GM12878 (cell line): ENCODE measurements at regions not wholly inside any gene's neighbourhood (a gene's known extent, or its start where the extent isn't known, plus 50 kb on each side); places are given as distances from the start of the nearest gene placed in this dataset.

ENCODE experiments used
- ATAC-seq: fragments of 200-7000 bp; cut with Tn5 transposase; 3 replicates; pipeline ENCODE4 v1.9.1; 2020; ENCODE audit warnings: mild to moderate bottlenecking, moderate library complexity
- BruUV-seq: library from RNA; stranded (reverse); fragments of 400-500 nt; replicated peaks from 2 replicates; lab custom pipeline; 2021; lab: Mats Ljungman, UMichigan
- CTCF ChIA-PET: fragments of 300-600 bp; sonication (Branson Sonifier 250); formaldehyde crosslinking; extraction: SDS; loops from one replicate; lab custom pipeline; 2021; ENCODE audit warnings: inconsistent platforms; lab: Yijun Ruan, JAX
- POLR2A ChIA-PET: fragments of 350-600 bp; formaldehyde crosslinking; extraction: SDS; loops from one replicate; lab custom pipeline; 2021; ENCODE audit warnings: inconsistent platforms; lab: Charles Lee
- RAD21 ChIA-PET: fragments of 300-600 bp; sonication (Branson Sonifier 250); formaldehyde crosslinking; loops from one replicate; lab custom pipeline; 2023; ENCODE audit warnings: antibody characterized with exemption; ENCODE audit not compliant: unreplicated experiment; lab: Charles Lee
- SMC1A ChIA-PET: fragments of 300-600 bp; sonication (Branson Sonifier 250); formaldehyde crosslinking; loops from one replicate; lab custom pipeline; 2023; ENCODE audit not compliant: unreplicated experiment, uncharacterized antibody; lab: Charles Lee
- DNase-seq: peaks from one replicate; pipeline ENCODE4 v3.0.0-alpha.2; 2011; ENCODE audit warnings: low read depth, low spot score
- FAIRE-seq: peaks from 3 replicates; lab custom pipeline; 2011; peaks lifted over from hg19 to GRCh38; lab: Jason Lieb, UNC
- H2AFZ ChIP-seq: 2 replicates; pipeline ENCODE4 v1.6.0; 2011; ENCODE audit warnings: low read depth, low read length, control low read depth; ENCODE audit not compliant: control insufficient read depth
- H3K27ac ChIP-seq: 2 replicates; pipeline ENCODE4 v1.5.1; 2011; ENCODE audit warnings: control low read depth; ENCODE audit not compliant: control insufficient read depth, insufficient read depth
- H3K27me3 ChIP-seq, 2 experiments: replicated peaks in 1 of 2; 2 replicates each; pipeline versions ENCODE4 v1.6.0 to v1.6.1; 2011; ENCODE audit warnings: low read length in 1 of 2; ENCODE audit not compliant: control insufficient read depth in 2 of 2, insufficient read depth in 2 of 2
- H3K36me3 ChIP-seq, 2 experiments: 2 replicates each; pipeline ENCODE4 v1.5.1; 2011; ENCODE audit warnings: low read length in 1 of 2; ENCODE audit not compliant: control insufficient read depth in 2 of 2, insufficient read depth in 2 of 2
- H3K4me1 ChIP-seq: 2 replicates; pipeline ENCODE4 v1.6.1; 2011; ENCODE audit warnings: mild to moderate bottlenecking, low read length, moderate library complexity, mixed read lengths; ENCODE audit not compliant: control insufficient read depth, insufficient read depth
- H3K4me2 ChIP-seq: 2 replicates; pipeline ENCODE4 v1.6.0; 2011; ENCODE audit warnings: control low read depth; ENCODE audit not compliant: control insufficient read depth, insufficient read depth
- H3K4me3 ChIP-seq: fragments of 200-600 bp; sonication (generic); 2 replicates; pipeline ENCODE4 v1.5.1; 2016
- H3K79me2 ChIP-seq: 2 replicates; pipeline ENCODE4 v1.6.0; 2011; ENCODE audit warnings: low read length; ENCODE audit not compliant: control insufficient read depth, insufficient read depth
- H3K9ac ChIP-seq: 2 replicates; pipeline ENCODE4 v1.8.0; 2011; ENCODE audit warnings: low read length, control low read depth, mixed read lengths; ENCODE audit not compliant: control insufficient read depth, insufficient read depth
- H3K9me3 ChIP-seq: replicated peaks from 3 replicates; pipeline ENCODE4 v1.5.1; 2011; ENCODE audit warnings: mild to moderate bottlenecking, low read length; ENCODE audit not compliant: control insufficient read depth, insufficient read depth
- H4K20me1 ChIP-seq: 2 replicates; pipeline ENCODE4 v1.6.0; 2011; ENCODE audit not compliant: control insufficient read depth, insufficient read depth
- HDAC2 ChIP-seq: fragments of 200-600 bp; sonication (generic); IDR thresholded peaks from 2 replicates; pipeline ENCODE4 v1.6.1; 2017
- KDM1A ChIP-seq: fragments of 200-600 bp; sonication (generic); IDR thresholded peaks from 2 replicates; pipeline ENCODE4 v1.6.1; 2016; ENCODE audit warnings: borderline replicate concordance
- KLF5 ChIP-seq: fragments of 450-650 bp; IDR thresholded peaks from 2 replicates; pipeline ENCODE4 v1.6.1; 2014; ENCODE audit warnings: mild to moderate bottlenecking; ENCODE audit not compliant: partially characterized antibody
- NFYB ChIP-seq: IDR thresholded peaks from 2 replicates; pipeline ENCODE4 v1.6.1; 2011; ENCODE audit warnings: low read depth, mild to moderate bottlenecking, low read length, improper control_type of control experiment, moderate library complexity; ENCODE audit not compliant: insufficient read depth
- NR2C2 ChIP-seq: IDR thresholded peaks from 2 replicates; pipeline ENCODE4 v1.6.1; 2011; ENCODE audit warnings: borderline replicate concordance, low read depth; ENCODE audit not compliant: control insufficient read depth, insufficient read length
- POU2F2 ChIP-seq: IDR thresholded peaks from 3 replicates; pipeline ENCODE4 v1.6.1; 2011; ENCODE audit warnings: low read depth, mild to moderate bottlenecking, low read length, borderline replicate concordance
- RAD21 ChIP-seq: IDR thresholded peaks from 2 replicates; pipeline ENCODE4 v1.6.1; 2011; ENCODE audit warnings: mild to moderate bottlenecking, low read depth, low read length, moderate library complexity; ENCODE audit not compliant: insufficient read depth
- RFX5 ChIP-seq: IDR thresholded peaks from 2 replicates; pipeline ENCODE4 v1.6.1; 2011; ENCODE audit warnings: low read depth, low read length, improper control_type of control experiment
- SMAD1 ChIP-seq: fragments of 450-650 bp; IDR thresholded peaks from 2 replicates; pipeline ENCODE4 v1.6.1; 2018; ENCODE audit warnings: mild to moderate bottlenecking, low read depth; ENCODE audit not compliant: partially characterized antibody
- SRF ChIP-seq, 2 experiments: IDR thresholded peaks; 2 replicates each; pipeline ENCODE4 v1.6.1; 2011; ENCODE audit warnings: low read depth in 2 of 2, low read length in 2 of 2, mild to moderate bottlenecking in 1 of 2, moderate library complexity in 1 of 2
- STAT3 ChIP-seq: IDR thresholded peaks from 2 replicates; pipeline ENCODE4 v1.6.1; 2011; ENCODE audit warnings: low read depth, low read length, improper control_type of control experiment
- TARDBP ChIP-seq: IDR thresholded peaks from 2 replicates; pipeline ENCODE4 v1.6.1; 2016; ENCODE audit warnings: borderline replicate concordance
- WGBS: methylation state at CpG from one replicate; pipeline ENCODE4 v1.1.6; 2016; ENCODE audit warnings: low lambda C conversion rate; ENCODE audit not compliant: insufficient replicate concordance, insufficient coverage; ENCODE audit errors: missing lambda C conversion rate; 5-methylcytosine and 5-hydroxymethylcytosine counted together
- in situ Hi-C: fragments of 300-500 bp; cut with MboI; formaldehyde crosslinking; loops from 9 replicates; pipeline ENCODE4 v1.14.3; 2018; ENCODE audit warnings: mixed read lengths
- intact Hi-C: fragments of 100-400 bp; cut with micrococcal nuclease; formaldehyde crosslinking; loops from one replicate; pipeline ENCODE4 v1.14.2; 2022; ENCODE audit not compliant: unreplicated experiment
- TF ChIP-seq, protein P1 (sequence below): fragments of 150-350 bp; IDR thresholded peaks from 2 replicates; pipeline ENCODE4 v1.6.1; 2014; ENCODE audit warnings: mild to moderate bottlenecking, low read depth, low read length
- TF ChIP-seq, protein P2 (sequence below): IDR thresholded peaks from 2 replicates; pipeline ENCODE4 v1.6.1; 2012; ENCODE audit warnings: low read depth, low read length, improper control_type of control experiment

DNA sequence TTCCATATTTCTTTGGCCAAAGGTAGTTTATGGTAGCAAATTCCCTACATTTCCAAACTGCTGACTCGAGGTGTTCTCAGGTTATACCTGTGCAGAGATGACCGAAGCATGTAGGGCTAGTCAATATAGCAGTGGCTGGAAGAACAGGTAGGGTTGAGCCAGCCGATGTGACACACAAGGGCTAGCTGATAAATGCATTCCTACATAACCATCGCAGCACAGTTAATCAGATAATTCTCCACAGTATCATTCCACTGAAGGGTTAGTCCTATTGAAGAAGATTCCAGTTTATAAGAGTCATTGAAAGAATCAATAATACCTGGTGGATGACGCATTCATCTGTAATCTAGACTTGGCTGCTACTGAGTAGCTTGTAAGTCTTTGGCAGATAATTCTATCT, 220.0 kb downstream of the KIF20B start (continued):
- no peak for TF ChIP-seq TARDBP
- TF ChIP-seq, protein P1, sequence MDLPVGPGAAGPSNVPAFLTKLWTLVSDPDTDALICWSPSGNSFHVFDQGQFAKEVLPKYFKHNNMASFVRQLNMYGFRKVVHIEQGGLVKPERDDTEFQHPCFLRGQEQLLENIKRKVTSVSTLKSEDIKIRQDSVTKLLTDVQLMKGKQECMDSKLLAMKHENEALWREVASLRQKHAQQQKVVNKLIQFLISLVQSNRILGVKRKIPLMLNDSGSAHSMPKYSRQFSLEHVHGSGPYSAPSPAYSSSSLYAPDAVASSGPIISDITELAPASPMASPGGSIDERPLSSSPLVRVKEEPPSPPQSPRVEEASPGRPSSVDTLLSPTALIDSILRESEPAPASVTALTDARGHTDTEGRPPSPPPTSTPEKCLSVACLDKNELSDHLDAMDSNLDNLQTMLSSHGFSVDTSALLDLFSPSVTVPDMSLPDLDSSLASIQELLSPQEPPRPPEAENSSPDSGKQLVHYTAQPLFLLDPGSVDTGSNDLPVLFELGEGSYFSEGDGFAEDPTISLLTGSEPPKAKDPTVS: no peak
- TF ChIP-seq, all 136 proteins: peak for 0

DNA sequence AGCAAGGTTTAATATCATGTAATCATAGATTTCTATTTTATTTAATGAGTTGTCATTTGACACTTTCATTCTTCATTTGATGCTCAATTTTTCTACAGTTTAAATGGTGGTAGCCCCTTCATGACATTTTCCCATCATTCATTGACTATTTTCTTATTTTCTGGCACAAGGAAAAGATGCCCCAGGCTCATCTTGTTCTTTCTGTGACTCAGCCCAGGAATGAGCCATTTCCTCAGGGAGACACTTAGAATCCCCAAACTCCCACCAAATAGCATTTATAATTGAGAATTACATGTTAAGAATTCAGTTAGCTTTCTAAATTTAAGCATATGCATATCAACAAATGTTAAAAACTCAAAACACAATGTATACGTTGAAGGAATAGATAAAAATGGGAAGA, 222.3 kb downstream of the KIF20B start:
- Histone ChIP-seq H3K27me3 (no peaks in the 10 kb centered on the region; a peak in 1 of 4 replicates), H3K27ac (no peak overlapping the region), H3K9me3 (no peaks in the 10 kb centered on the region), H2AFZ (no peak overlapping the region), H3K4me2 (no peak overlapping the region), H3K36me3 (no peaks in the 10 kb centered on the region), H3K79me2 (no peaks in the 10 kb centered on the region), H3K4me1 (no peaks in the 10 kb centered on the region), H3K9ac (no peak overlapping the region), H3K4me3 (no peak overlapping the region), H4K20me1 (no peaks in the 10 kb centered on the region)
- DNase-seq: no peak
- ATAC-seq: no peak
- RAD21 ChIA-PET: no interaction called here
- CTCF ChIA-PET: interaction anchor here (0.6 kb wide), 1 partner anchor 10 kb away, joined by 3 read pairs; no protein-coding TSS in a partner anchor
- WGBS: 4% methylated on average over 1 of the region's 1 CpG
- FAIRE-seq: no peak
- in situ Hi-C loops: no loop called here
- SMC1A ChIA-PET: interaction anchor here (1.5 kb wide), 1 partner anchor 9 kb away, joined by 4 read pairs; no protein-coding TSS in a partner anchor
- intact Hi-C loops: no loop called here
- no TSS peak for BruUV-seq
- POLR2A ChIA-PET: no interaction called here
- no peak for TF ChIP-seq KDM1A

DNA sequence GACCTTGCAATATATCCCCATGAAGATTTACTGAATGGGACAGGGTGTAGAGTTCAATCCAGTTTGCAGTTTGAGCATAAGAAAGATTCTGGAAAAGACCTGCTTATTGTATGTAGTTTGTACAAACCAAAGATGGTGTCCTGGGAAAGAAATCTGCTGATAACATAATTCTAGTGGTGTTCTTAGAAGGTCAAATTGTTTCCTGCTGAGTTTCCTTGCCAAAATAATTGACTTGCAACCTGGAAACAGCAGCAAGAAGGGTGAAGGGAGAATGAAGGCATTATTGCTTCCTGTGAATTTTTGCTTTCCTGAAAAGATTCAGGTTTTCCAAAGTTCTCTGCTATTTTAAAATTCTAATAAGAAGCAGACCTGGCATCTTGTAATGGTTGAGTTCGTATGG, 222.9 kb downstream of the KIF20B start:
- Histone ChIP-seq H2AFZ (no peak overlapping the region), H3K4me3 (no peak overlapping the region), H3K4me1 (no peaks in the 10 kb centered on the region), H3K27me3 (no peaks in the 10 kb centered on the region; a peak in 1 of 4 replicates), H3K36me3 (no peaks in the 10 kb centered on the region), H3K9me3 (no peaks in the 10 kb centered on the region), H3K4me2 (no peak overlapping the region), H3K9ac (no peak overlapping the region), H3K79me2 (no peaks in the 10 kb centered on the region), H3K27ac (no peak overlapping the region), H4K20me1 (no peaks in the 10 kb centered on the region)
- BruUV-seq: no TSS peak
- SMC1A ChIA-PET: interaction anchor here (1.5 kb wide), 1 partner anchor 9 kb away, joined by 4 read pairs; no protein-coding TSS in a partner anchor
- ATAC-seq (no peak), FAIRE-seq (no peak), DNase-seq (no peak)
- POLR2A ChIA-PET: no interaction called here
- 0% methylated on average over 1 of the region's 1 CpG for WGBS
- RAD21 ChIA-PET: no interaction called here
- CTCF ChIA-PET: interaction anchor here (0.6 kb wide), 1 partner anchor 11 kb away, joined by 3 read pairs; no protein-coding TSS in a partner anchor
- in situ Hi-C loops: no loop called here
- intact Hi-C loops: no loop called here
- TF ChIP-seq SRF (IDR thresholded peaks at IDR 0.05; ENCODE audit: low read depth in 2 of 2, low read length in 2 of 2) (no peak), SMAD1 (no peak), NR2C2 (no peak), HDAC2 (no peak), STAT3 (no peak), RFX5 (no peak), KDM1A (no peak), POU2F2 (no peak), RAD21 (no peak), NFYB (no peak), KLF5 (no peak)
- TF ChIP-seq, protein P2, sequence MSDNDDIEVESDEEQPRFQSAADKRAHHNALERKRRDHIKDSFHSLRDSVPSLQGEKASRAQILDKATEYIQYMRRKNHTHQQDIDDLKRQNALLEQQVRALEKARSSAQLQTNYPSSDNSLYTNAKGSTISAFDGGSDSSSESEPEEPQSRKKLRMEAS: no peak
